Renal pelvis (tissue), 1 donor: ENCODE measurements at regions not wholly inside any gene's neighbourhood (a gene's known extent, or its start where the extent isn't known, plus 50 kb on each side); places are given as distances from the start of the nearest gene placed in this dataset.
A peak's percentile ranks its signal among the peaks of the same experiment; 100 is the strongest.

Experiments used
- DNase-seq: peaks from one replicate; pipeline ENCODE4 v3.0.0-alpha.2; 2013

- DNase-seq, result no peak
Measured at GRCh38 chr11:27907091-27907490, 200.9 kb downstream of the KIF18A start.

- DNase-seq, result no peak
Measured at GRCh38 chr11:27904358-27905055, 203.4 kb downstream of the KIF18A start.

- no peak for DNase-seq
Measured at GRCh38 chr11:27902981-27903624, 202.8 kb upstream of the BDNF start.

GRCh38 chr11:27898166-27898565, 197.9 kb upstream of the BDNF start:
- DNase-seq, result no peak

GRCh38 chr11:27896096-27896495, 195.8 kb upstream of the BDNF start:
- no peak for DNase-seq

- DNase-seq, result no peak
Measured at GRCh38 chr11:27894552-27894951, 194.3 kb upstream of the BDNF start.

GRCh38 chr11:27886857-27887256, 186.6 kb upstream of the BDNF start:
- DNase-seq, result no peak

- DNase-seq, result no peak
Measured at GRCh38 chr11:27882066-27882697, 181.9 kb upstream of the BDNF start.

- no peak for DNase-seq
Measured at GRCh38 chr11:27875831-27876775, 175.8 kb upstream of the BDNF start.

- DNase-seq, result no peak
Measured at GRCh38 chr11:27874998-27875830, 175.0 kb upstream of the BDNF start.

GRCh38 chr11:27873664-27874063, 173.4 kb upstream of the BDNF start:
- no peak for DNase-seq

GRCh38 chr11:27871056-27871455, 170.8 kb upstream of the BDNF start:
- DNase-seq, result peak; percentile 14

GRCh38 chr11:27869701-27870100, 169.4 kb upstream of the BDNF start:
- DNase-seq, result no peak

- no peak for DNase-seq
Measured at GRCh38 chr11:27868709-27869108, 168.5 kb upstream of the BDNF start.

- DNase-seq, result no peak
Measured at GRCh38 chr11:27868226-27868625, 168.0 kb upstream of the BDNF start.

- no peak for DNase-seq
Measured at GRCh38 chr11:27865105-27865504, 164.8 kb upstream of the BDNF start.

GRCh38 chr11:27864611-27865010, 164.4 kb upstream of the BDNF start:
- no peak for DNase-seq

- peak; percentile 91 for DNase-seq
Measured at GRCh38 chr11:27864091-27864491, 163.8 kb upstream of the BDNF start.

- no peak for DNase-seq
Measured at GRCh38 chr11:27863637-27864036, 163.4 kb upstream of the BDNF start.

GRCh38 chr11:27861706-27862430, 161.6 kb upstream of the BDNF start:
- DNase-seq, result no peak

- DNase-seq, result no peak
Measured at GRCh38 chr11:27860811-27861210, 160.6 kb upstream of the BDNF start.
